IMR-90 (cell line): ENCODE measurements at regions not wholly inside any gene's neighbourhood (a gene's known extent, or its start where the extent isn't known, plus 50 kb on each side); places are given as distances from the start of the nearest gene placed in this dataset. TPM values are rescaled to one million over a fixed set of nuclear protein-coding genes. Genes with fewer than 3 reads are reported as not detected.

Experiments used
- ATAC-seq: fragments of 200-7000 bp; cut with Tn5 transposase; 2 replicates; pipeline ENCODE4 v1.9.1; 2020; ENCODE audit warnings: low read depth, mild to moderate bottlenecking, moderate library complexity
- BruUV-seq: library from RNA; stranded (reverse); fragments of 400-500 nt; replicated peaks from 2 replicates; lab custom pipeline; 2021; lab: Mats Ljungman, UMichigan
- CTCF ChIA-PET: fragments of 300-600 bp; formaldehyde crosslinking; extraction: SDS; loops from one replicate; lab custom pipeline; 2021; ENCODE audit warnings: antibody characterized with exemption; lab: Yijun Ruan, JAX
- POLR2A ChIA-PET: fragments of 300-600 bp; sonication (Branson Sonifier 250); formaldehyde crosslinking; loops from one replicate; lab custom pipeline; 2022; ENCODE audit warnings: antibody characterized with exemption; ENCODE audit not compliant: unreplicated experiment; lab: Charles Lee
- DNase-seq: peaks from one replicate; pipeline ENCODE4 v3.0.0; 2013
- H2AFZ ChIP-seq: replicated peaks from 2 replicates; pipeline ENCODE3; 2013; ENCODE audit warnings: low read length, mild to moderate bottlenecking; ENCODE audit not compliant: poor library complexity
- H2AK5ac ChIP-seq: 2 replicates; pipeline ENCODE4 v1.6.1; 2013; ENCODE audit warnings: low read depth, low read length, inconsistent platforms
- H2AK9ac ChIP-seq: replicated peaks from 2 replicates; pipeline ENCODE3; 2013; ENCODE audit warnings: mild to moderate bottlenecking, low read depth, low read length, moderate library complexity; ENCODE audit not compliant: poor library complexity
- H2BK120ac ChIP-seq: 2 replicates; pipeline ENCODE4 v1.6.1; 2013; ENCODE audit warnings: low read depth, low read length, inconsistent platforms
- H2BK15ac ChIP-seq: 3 replicates; pipeline ENCODE4 v1.6.1; 2013; ENCODE audit warnings: low read depth, low read length, inconsistent platforms
- H2BK20ac ChIP-seq: 2 replicates; pipeline ENCODE4 v1.6.1; 2013; ENCODE audit warnings: low read depth, mild to moderate bottlenecking, inconsistent platforms, low read length, moderate library complexity
- H2BK5ac ChIP-seq: 2 replicates; pipeline ENCODE4 v1.6.1; 2013; ENCODE audit warnings: mild to moderate bottlenecking, low read depth, low read length, inconsistent platforms; ENCODE audit not compliant: poor library complexity, severe bottlenecking
- H3K14ac ChIP-seq: replicated peaks from 2 replicates; pipeline ENCODE4 v1.6.1; 2013; ENCODE audit warnings: low read depth, low read length, inconsistent platforms
- H3K18ac ChIP-seq: 2 replicates; pipeline ENCODE4 v1.6.1; 2013; ENCODE audit warnings: low read depth, low read length, control low read depth
- H3K23ac ChIP-seq: 2 replicates; pipeline ENCODE4 v1.6.1; 2013; ENCODE audit warnings: low read depth, low read length, inconsistent platforms
- H3K27ac ChIP-seq: 2 replicates; pipeline ENCODE4 v1.5.1; 2013; ENCODE audit warnings: mild to moderate bottlenecking, control low read depth, low read length; ENCODE audit not compliant: insufficient read depth
- H3K27me3 ChIP-seq: 2 replicates; pipeline ENCODE4 v1.6.1; 2013; ENCODE audit warnings: low read length; ENCODE audit not compliant: control insufficient read depth, insufficient read depth
- H3K36me3 ChIP-seq: 2 replicates; pipeline ENCODE4 v1.6.1; 2013; ENCODE audit warnings: low read length, mixed read lengths; ENCODE audit not compliant: control insufficient read depth, insufficient read depth
- H3K4ac ChIP-seq: 2 replicates; pipeline ENCODE4 v1.6.1; 2013; ENCODE audit warnings: low read depth, low read length, inconsistent platforms
- H3K4me1 ChIP-seq: 2 replicates; pipeline ENCODE4 v1.6.1; 2013; ENCODE audit warnings: low read length, mixed read lengths; ENCODE audit not compliant: control insufficient read depth, insufficient read depth
- H3K4me2 ChIP-seq: 2 replicates; pipeline ENCODE4 v1.6.1; 2013; ENCODE audit warnings: low read depth, mild to moderate bottlenecking, control low read depth, low read length, moderate library complexity
- H3K4me3 ChIP-seq: 2 replicates; pipeline ENCODE4 v1.5.1; 2013; ENCODE audit warnings: low read depth, mild to moderate bottlenecking, control low read depth, low read length, moderate library complexity; ENCODE audit not compliant: insufficient read depth
- H3K56ac ChIP-seq: 2 replicates; pipeline ENCODE4 v1.6.1; 2013; ENCODE audit warnings: low read length, inconsistent platforms; ENCODE audit not compliant: insufficient read depth; ENCODE audit errors: extremely low read depth
- H3K79me1 ChIP-seq, 2 experiments: 2 replicates each; pipeline ENCODE4 v1.6.1; 2013; ENCODE audit warnings: low read length in 2 of 2, inconsistent platforms in 1 of 2, low read depth in 1 of 2
- H3K9ac ChIP-seq: 2 replicates; pipeline ENCODE4 v1.6.1; 2013; ENCODE audit warnings: low read depth, low read length, control low read depth
- H3K9me1 ChIP-seq: 2 replicates; pipeline ENCODE4 v1.6.1; 2013; ENCODE audit warnings: low read length, inconsistent platforms; ENCODE audit not compliant: insufficient read depth
- H3K9me3 ChIP-seq: 2 replicates; pipeline ENCODE4 v1.6.1; 2013; ENCODE audit warnings: low read length; ENCODE audit not compliant: control insufficient read depth, insufficient read depth
- H4K20me1 ChIP-seq: 2 replicates; pipeline ENCODE4 v1.6.1; 2013; ENCODE audit warnings: low read length, inconsistent platforms; ENCODE audit not compliant: insufficient read depth
- H4K5ac ChIP-seq: 2 replicates; pipeline ENCODE4 v1.6.1; 2013; ENCODE audit warnings: mild to moderate bottlenecking, low read depth, low read length, control low read depth
- H4K8ac ChIP-seq, 2 experiments: 2 replicates each; pipeline ENCODE4 v1.6.1; 2013; ENCODE audit warnings: low read depth in 2 of 2, low read length in 2 of 2, control low read depth in 1 of 2, inconsistent platforms in 1 of 2
- H4K91ac ChIP-seq: 2 replicates; pipeline ENCODE4 v1.6.1; 2013; ENCODE audit warnings: low read depth, low read length, inconsistent platforms; ENCODE audit not compliant: insufficient read depth
- CEBPB ChIP-seq: IDR thresholded peaks from 2 replicates; pipeline ENCODE4 v1.6.1; 2012; ENCODE audit warnings: low read depth, low read length, improper control_type of control experiment
- MXI1 ChIP-seq: IDR thresholded peaks from 2 replicates; pipeline ENCODE4 v1.6.1; 2012; ENCODE audit warnings: low read depth, mild to moderate bottlenecking, low read length, moderate library complexity, borderline replicate concordance
- NFE2L2 ChIP-seq: fragments of 150-350 bp; IDR thresholded peaks from 2 replicates; pipeline ENCODE4 v1.6.1; 2016; ENCODE audit warnings: low read depth, mild to moderate bottlenecking, low read length
- RAD21 ChIP-seq: IDR thresholded peaks from 2 replicates; pipeline ENCODE4 v1.6.1; 2012; ENCODE audit warnings: low read length, improper control_type of control experiment
- SMC3 ChIP-seq: fragments of 150-350 bp; IDR thresholded peaks from 2 replicates; pipeline ENCODE4 v1.6.1; 2016; ENCODE audit warnings: low read depth, mild to moderate bottlenecking, antibody characterized with exemption, low read length, moderate library complexity
- USF2 ChIP-seq: fragments of 150-350 bp; IDR thresholded peaks from 2 replicates; pipeline ENCODE4 v1.6.1; 2017; ENCODE audit warnings: mild to moderate bottlenecking, antibody characterized with exemption, low read length, low read depth
- WGBS, 2 experiments: methylation state at CpG; one replicate each; pipeline versions ENCODE4 v1.1.5 to v1.1.7; 2013; ENCODE audit warnings: missing lambda C conversion rate in 2 of 2; ENCODE audit not compliant: insufficient read length in 1 of 2; ENCODE audit errors: extremely low coverage in 2 of 2; 5-methylcytosine and 5-hydroxymethylcytosine counted together
- dilution Hi-C: fragments of 300-500 bp; cut with HindIII; formaldehyde crosslinking; loops from one replicate; pipeline ENCODE4 v1.14.3; 2018; ENCODE audit warnings: low sequenced_read_pairs; ENCODE audit not compliant: unreplicated experiment
- in situ Hi-C: fragments of 300-500 bp; cut with MboI; formaldehyde crosslinking; loops from 3 replicates; pipeline ENCODE4 v1.14.3; 2019; ENCODE audit warnings: low sequenced_read_pairs, inconsistent platforms, mixed read lengths
- intact Hi-C: fragments of 100-400 bp; cut with micrococcal nuclease; formaldehyde crosslinking; loops from 2 replicates; pipeline ENCODE4 v1.10.0; 2022
- microRNA-seq, 2 experiments: library from miRNA; stranded (forward) in 1 of 2; unstranded in 1 of 2; fragments of 10-50 nt in 1 of 2; fragments of <30 nt in 1 of 2; gene quantifications in 1 of 2; microRNA quantifications in 1 of 2; one replicate each; pipeline versions ENCODE3 to v1.1.0; 2013 to 2020; ENCODE audit not compliant: insufficient read depth in 1 of 2, insufficient read length in 1 of 2, unreplicated experiment in 1 of 2
- small RNA-seq, 5 experiments: library from RNA; depleted of rRNA; stranded (forward); fragments of <200 nt; gene quantifications; one replicate each; pipeline ENCODE3, GENCODE V24; 2012

GRCh38 chr1:38097284-38097898, 50.8 kb upstream of the POU3F1 start:
- in situ Hi-C loops (no loop called here), dilution Hi-C loops (no loop called here), intact Hi-C loops (no loop called here)
- H3K9me1 ChIP-seq = no peaks in the 10 kb centered on the region
- DNase-seq = no peak
- H2AK5ac ChIP-seq = no peak overlapping the region
- H3K4me1 ChIP-seq = no peaks in the 10 kb centered on the region
- no peak overlapping the region for H2AK9ac ChIP-seq
- CTCF ChIA-PET = no interaction called here
- H3K9me3 ChIP-seq = no peaks in the 10 kb centered on the region
- H2BK5ac ChIP-seq = no peak overlapping the region
- H2AFZ ChIP-seq = no peak overlapping the region
- peaks cover 15% of the 10 kb centered on the region for H3K27me3 ChIP-seq
- no peak for ATAC-seq
- H4K20me1 ChIP-seq = no peaks in the 10 kb centered on the region
- POLR2A ChIA-PET = no interaction called here
- no peak overlapping the region for H3K9ac ChIP-seq
- no peak overlapping the region for H2BK120ac ChIP-seq
- no peak overlapping the region for H3K4me3 ChIP-seq
- no peak overlapping the region for H4K8ac ChIP-seq
- 51% methylated on average over 10 of the region's 19 CpGs; no CpG with 5 or more reads in 1 of the 2 experiments for WGBS, 2 experiments
- TF ChIP-seq MXI1 = no peak
- no peak for TF ChIP-seq RAD21
- TF ChIP-seq USF2 = no peak
- TF ChIP-seq NFE2L2 = no peak
- no peak for TF ChIP-seq SMC3
- no peak for TF ChIP-seq CEBPB
- no peaks in the 10 kb centered on the region for H3K36me3 ChIP-seq
- no peak overlapping the region for H3K4ac ChIP-seq
- no peak overlapping the region for H3K4me2 ChIP-seq
- no peak overlapping the region for H3K14ac ChIP-seq
- no peak overlapping the region for H2BK15ac ChIP-seq
- H2BK20ac ChIP-seq = no peak overlapping the region
- H3K18ac ChIP-seq = no peak overlapping the region
- no peak overlapping the region for H3K56ac ChIP-seq
- no peak overlapping the region for H4K91ac ChIP-seq
- H3K23ac ChIP-seq = no peak overlapping the region
- H3K79me1 ChIP-seq = no peaks in the 10 kb centered on the region
- no peak overlapping the region for H3K27ac ChIP-seq
- BruUV-seq = no TSS peak
- no peak overlapping the region for H4K5ac ChIP-seq

Small RNAs in the stretch of these regions (microRNA-seq; reads per million reads assigned to microRNA genes)
- gene RNU6-753P (ENCODE audit: insufficient read depth, insufficient read length) = not detected

Small RNAs in the stretch of these regions (small RNA-seq; reads per million reads assigned to genes)
- 0 reads per million in 5 experiments for gene RNU6-753P
